Hepatocyte (in vitro differentiated cells): ENCODE measurements at regions not wholly inside any gene's neighbourhood (a gene's known extent, or its start where the extent isn't known, plus 50 kb on each side); places are given as distances from the start of the nearest gene placed in this dataset.

ENCODE experiments used
- CTCF ChIP-seq: fragments of 200-600 bp; sonication (generic); IDR thresholded peaks from 2 replicates; pipeline ENCODE4 v1.5.1; 2016; ENCODE audit warnings: antibody characterized with exemption, mild to moderate bottlenecking; ENCODE audit not compliant: poor library complexity
- EZH2 ChIP-seq: fragments of 200-600 bp; sonication (generic); IDR thresholded peaks from 2 replicates; pipeline ENCODE4 v1.6.1; 2016; ENCODE audit warnings: antibody characterized with exemption, mild to moderate bottlenecking, borderline replicate concordance
- EZH2phosphoT487 ChIP-seq: fragments of 200-600 bp; sonication (generic); IDR thresholded peaks from one replicate; pipeline ENCODE4 v1.6.1; 2018; ENCODE audit warnings: antibody characterized with exemption, mild to moderate bottlenecking, low read depth, moderate library complexity; ENCODE audit not compliant: unreplicated experiment, severe bottlenecking

- TF ChIP-seq EZH2: no peak
- TF ChIP-seq CTCF: no peak
- no peak for TF ChIP-seq EZH2phosphoT487
These were observed 157.9 kb upstream of the DMRT1 start for GRCh38 chr9:683509-684021.
